ENCODE measurements at regions not wholly inside any gene's neighbourhood (a gene's known extent, or its start where the extent isn't known, plus 50 kb on each side); places are given as distances from the start of the nearest gene placed in this dataset.
"Not testable (repeated sequence)": the region's sequence is repeated elsewhere in the genome, so short reads cannot be mapped to it uniquely, and the experiment has no call there.

DNA sequence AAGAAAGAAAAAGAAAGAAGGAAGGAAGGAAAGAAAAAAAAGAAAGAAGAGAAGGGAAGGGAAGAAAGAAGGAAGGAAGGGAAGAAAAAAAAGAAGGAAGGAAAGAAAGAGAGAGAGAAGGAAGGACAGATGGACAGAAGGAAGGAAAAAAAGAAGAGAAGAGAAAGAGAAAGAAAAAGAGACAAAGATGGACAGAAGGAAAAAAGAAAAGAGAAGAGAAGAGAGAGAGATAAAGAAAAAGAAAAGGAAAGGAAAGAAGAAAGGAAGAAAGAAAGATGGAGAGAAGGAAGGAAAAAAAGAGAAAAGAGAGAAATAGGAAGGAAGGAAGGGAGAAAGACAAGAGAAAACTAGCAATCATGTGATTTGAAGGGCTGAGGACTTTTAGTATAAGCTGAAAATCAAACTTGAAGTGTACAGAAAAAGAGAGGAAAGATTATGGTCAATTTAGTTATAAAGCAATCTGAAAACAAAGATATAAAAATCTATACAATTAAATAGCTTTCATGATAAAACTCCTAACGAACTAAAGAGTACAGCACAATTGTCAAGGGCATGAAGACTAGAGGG is 115.3 kb downstream of the LTN1 start:
- no peak for DNase-seq (ENCODE audit: low read depth in 2 of 2)

DNA sequence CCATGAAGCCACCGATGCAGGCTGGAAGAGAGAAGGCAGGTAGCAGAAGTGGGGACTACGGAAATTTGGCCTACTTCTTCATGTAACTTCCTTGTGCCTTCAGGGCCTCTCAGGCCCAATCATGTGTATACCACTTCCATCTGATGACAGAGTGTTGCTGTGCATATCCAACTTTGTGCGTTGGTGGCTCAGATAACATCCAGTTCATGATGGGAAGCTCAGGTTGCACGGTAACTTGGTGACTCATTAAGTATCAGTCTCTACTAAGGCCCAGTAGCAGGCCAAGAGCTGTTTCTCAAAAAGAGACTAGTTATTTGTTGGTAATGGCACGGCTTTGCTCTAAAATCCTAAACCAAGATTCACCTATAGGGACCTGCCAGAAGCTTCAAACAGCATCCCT is 117.6 kb downstream of the LTN1 start:
- DNase-seq (ENCODE audit: low read depth in 2 of 2): no peak

DNA sequence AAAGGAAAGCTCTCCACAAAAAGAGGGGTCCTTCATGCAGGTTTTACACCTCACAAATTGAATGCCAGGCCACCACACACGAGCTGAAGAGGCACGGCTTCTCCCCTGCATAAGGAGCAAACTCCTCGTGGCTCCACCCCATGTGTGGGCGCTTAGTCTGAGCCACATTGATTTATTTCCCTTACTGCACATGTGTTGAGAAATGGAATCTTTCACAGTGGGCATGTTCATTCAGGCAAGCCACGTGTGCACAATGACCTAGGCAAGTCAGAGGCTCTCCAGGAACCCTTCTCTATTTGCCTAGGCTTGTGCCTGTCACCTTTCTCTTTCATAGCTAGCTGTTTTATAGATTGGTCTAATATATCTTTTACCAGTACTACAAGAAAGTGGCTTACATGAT is 120.5 kb downstream of the LTN1 start:
- DNase-seq (ENCODE audit: low read depth in 2 of 2): no peak

DNA sequence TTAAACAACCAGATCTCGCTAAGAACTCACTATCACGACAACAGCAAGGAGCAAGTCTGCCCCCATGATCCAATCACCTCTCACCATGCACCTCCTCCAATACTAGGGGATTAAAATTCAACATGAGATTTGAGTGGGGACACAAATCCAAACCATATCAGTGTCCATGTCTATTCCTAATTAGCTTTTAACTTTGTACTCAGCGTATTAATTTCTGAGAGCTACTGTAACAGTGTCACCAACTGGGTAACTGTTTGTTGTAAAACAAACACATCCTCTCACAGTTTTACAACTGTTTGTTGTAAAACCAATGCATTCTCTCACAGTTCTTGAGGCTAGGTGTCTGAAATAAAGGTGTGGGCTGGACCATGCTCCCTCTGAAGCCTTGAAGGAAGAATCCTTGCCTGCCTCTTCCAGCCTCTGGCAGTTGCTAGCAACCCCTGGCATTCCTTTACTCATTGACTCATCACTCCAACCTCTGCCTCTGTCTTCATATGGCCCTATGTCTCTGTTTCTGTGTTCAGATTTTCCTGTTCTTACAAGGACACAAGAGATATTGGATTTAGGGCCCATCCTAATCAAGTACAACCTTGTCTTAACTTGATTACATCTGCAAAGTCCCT is 121.2 kb downstream of the LTN1 start:
- DNase-seq (ENCODE audit: low read depth in 2 of 2): no peak

DNA sequence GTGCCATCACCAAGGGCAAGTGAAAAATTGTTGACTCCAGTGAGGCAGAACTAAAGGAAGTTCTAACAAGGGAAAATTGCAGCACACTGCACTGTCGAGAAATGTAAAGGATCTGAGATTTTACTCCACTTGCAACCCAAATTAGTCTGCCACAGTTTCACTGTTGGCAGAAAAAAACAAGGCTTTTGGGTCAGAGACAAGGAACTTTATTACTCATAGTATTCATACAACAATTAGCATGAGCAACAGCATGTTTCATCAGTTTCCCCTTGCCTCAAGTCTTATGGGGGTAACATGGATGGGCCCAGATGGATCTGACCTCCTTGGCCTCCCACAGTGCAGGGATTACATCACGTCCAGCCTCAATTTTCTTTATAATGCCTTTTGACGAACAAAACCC is 125.3 kb downstream of the LTN1 start:
- DNase-seq (ENCODE audit: low read depth in 2 of 2): no peak

DNA sequence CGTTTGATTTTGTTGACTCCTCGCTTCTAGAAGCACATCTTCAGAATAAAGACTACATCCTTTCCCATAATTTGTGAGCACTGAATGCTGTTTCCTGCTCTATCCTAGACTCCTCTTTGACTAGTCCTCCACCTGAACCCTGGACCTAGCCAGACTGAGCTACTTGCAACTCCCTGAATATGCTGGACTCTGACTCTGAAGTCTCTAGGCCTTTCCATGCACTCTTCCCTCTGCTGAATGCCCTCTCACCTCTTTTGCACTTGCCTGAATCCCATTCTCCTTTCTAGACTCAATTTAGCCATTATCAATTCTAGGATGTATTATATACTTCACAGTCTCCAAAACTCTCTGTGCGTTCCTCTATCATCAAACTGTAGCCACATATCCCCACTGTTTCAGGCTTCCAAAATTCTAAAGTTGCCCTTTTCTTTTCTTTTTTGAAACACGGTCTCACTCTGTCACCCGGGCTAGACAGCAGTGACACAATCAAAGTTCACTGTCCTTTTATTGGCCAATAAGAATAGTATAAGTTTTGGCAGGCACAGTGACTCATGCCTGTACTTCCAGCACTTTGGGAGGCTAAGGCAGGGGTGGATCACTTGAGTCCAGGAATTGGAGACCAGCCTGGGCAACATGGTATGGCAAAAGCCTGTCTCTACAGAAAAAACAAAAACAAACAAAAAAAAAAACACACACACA is 127.0 kb downstream of the LTN1 start:
- no peak for DNase-seq (ENCODE audit: low read depth in 2 of 2)

DNA sequence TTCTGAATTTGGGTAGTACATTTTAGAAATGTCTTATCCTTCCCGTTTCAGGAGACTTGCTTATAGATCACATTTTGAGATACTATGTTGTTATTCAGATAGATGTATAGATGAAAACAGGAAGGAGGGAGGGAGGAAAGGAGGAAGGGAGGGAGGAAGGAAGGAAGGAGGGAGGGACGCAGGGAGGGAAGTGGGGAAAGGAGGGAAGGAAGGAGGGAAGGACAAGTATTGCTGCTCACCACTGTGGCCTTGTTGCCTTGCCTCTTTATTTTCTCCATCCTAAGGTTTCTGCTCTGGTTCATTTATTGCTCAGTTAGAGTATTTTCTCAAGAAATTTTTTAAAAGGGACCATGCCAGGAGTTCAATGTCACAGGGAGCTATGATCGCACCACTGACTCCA is 134.3 kb downstream of the LTN1 start:
- no peak for DNase-seq (ENCODE audit: low read depth in 2 of 2)

DNA sequence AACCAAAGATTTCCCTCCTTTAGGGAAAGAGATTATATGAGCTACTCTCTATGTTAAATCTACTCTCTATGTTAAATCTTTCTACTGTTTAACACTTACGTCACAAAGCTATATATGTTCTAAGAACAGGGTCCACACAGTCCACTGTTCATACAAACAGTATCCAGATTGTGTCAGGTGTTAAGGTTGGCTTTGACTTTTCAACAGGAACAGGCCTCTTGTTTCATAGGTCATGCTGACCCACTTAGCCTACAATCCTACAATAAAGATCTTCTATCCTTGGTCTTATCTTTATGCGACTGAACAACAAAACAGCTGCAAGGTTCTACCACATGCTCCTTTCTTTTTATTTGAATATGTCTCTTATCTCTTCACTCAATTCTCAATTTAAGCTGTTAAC is 134.9 kb downstream of the LTN1 start:
- no peak for DNase-seq (ENCODE audit: low read depth in 2 of 2)

DNA sequence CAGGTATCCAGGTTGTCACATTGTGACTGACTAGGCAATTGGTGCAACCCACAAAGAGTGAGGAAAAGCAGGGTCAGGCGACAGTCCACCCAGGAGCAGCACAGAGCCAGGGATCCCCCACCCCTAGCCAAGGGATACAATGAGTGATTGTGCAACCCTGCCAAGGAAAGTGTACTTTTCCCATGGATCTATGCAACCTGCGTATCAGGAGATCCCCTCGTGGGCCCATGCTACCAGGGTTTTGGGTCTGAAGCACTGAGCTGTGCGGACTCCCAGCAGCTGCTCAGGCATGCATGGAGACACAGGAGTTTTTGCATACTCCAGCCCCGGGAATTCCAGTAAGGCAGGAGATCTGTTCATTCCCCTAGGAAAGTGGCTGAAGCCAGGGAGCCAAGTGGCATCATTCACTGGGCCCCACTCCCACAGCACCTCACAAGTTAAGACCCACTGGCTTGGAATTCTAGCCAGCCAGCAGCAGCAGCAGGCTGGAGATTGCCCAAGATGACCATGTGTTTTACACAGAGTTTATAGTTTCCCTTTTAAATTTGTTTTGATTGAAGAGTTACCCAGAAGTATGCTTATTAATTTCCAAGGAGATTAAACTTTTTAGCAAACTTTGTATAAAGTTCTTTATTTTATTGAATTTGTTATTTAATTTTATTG is 136.0 kb downstream of the LTN1 start:
- DNase-seq (ENCODE audit: low read depth in 2 of 2): no peak

DNA sequence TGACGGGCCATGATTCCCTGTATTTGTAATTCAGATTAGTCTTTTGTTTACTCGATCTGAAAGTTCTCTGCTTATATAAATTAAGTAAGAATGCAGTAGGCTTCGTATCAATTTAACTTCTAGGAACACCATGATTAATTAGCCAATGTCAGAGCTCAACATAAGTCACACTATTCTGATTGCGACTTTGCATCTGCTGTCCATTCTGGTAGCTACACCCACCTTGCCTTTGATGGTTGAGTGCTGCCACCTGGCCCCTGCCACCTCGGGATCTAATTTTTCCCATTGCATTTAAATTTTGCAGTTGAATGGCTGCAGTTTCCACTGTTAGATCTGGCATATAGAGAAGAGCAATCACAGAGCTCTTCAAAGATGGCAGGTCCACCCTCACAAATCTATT is 140.0 kb downstream of the LTN1 start:
- no peak for DNase-seq (ENCODE audit: low read depth in 2 of 2)

DNA sequence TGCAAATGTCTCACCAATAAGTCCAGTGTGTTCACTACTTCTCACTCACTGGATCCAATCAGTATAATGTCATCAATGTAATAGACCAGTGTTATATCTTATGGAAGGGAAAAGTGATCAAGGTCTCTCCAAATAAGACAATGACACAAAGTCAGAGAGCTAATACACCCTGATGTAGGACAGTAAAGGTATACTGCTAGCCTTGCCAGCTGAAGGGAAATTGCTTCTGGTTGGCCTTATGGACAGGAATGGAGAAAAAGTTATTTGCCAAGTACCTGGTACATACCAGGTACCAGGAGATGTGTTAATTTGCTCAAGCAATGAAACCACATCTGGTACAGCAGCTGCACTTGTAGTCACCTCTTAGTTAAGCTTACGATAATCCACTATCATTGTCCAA is 141.0 kb downstream of the LTN1 start:
- no peak for DNase-seq (ENCODE audit: low read depth in 2 of 2)

DNA sequence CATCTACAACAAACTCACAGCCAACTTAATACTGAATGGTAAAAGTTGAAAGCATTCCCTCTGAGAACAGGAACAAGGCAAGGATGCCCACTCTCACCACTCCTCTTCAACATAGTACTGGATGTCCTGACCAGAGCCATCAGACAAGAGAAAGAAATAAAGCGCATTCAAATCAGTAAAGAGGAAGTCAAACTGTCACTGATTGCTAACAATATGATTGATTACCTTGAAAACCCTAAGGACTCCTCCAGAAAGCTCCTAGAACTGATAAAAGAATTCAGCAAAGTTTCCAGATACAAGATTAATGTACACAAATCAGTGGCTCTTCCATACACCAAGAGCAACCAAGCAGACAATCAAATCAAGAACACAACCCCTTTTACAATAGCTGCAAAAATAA is 153.4 kb downstream of the LTN1 start:
- DNase-seq (ENCODE audit: low read depth in 2 of 2): not testable (repeated sequence)

DNA sequence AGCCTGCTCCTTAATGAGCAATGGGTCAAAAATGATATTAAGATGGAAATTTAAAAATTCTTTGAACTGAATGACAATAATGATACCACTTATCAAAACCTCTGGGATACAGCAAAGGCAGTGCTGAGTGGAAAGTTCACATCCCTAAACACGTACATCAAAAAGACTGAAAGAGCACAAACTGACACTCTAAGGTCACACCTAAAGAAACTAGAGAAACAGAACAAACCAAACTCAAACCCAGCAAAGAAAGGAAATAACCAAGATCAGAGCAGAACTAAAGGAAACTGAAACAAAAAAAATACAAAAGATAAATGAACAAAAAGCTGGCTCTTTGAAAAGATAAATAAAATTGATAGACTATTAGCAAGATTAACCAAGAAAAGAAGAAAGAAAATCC is 155.3 kb downstream of the LTN1 start:
- DNase-seq (ENCODE audit: low read depth in 2 of 2): not testable (repeated sequence)

DNA sequence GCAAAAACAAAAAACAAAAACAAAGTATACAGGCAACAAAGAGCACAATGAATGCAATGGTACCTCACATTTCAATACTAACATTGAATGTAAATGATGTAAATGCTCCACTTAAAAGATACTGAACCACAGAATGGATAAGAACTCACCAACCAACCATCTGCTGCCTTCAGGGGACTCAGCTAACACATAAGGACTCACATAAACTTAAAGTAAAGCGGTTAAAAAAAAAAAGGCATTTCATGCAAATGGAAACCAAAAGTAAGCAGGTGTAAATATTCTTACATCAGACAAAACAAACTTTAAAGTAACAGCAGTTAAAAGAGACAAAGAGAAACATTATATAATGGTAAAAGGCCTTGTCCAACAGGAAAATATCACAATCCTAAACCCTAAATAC is 156.1 kb downstream of the LTN1 start:
- DNase-seq (ENCODE audit: low read depth in 2 of 2): not testable (repeated sequence)

DNA sequence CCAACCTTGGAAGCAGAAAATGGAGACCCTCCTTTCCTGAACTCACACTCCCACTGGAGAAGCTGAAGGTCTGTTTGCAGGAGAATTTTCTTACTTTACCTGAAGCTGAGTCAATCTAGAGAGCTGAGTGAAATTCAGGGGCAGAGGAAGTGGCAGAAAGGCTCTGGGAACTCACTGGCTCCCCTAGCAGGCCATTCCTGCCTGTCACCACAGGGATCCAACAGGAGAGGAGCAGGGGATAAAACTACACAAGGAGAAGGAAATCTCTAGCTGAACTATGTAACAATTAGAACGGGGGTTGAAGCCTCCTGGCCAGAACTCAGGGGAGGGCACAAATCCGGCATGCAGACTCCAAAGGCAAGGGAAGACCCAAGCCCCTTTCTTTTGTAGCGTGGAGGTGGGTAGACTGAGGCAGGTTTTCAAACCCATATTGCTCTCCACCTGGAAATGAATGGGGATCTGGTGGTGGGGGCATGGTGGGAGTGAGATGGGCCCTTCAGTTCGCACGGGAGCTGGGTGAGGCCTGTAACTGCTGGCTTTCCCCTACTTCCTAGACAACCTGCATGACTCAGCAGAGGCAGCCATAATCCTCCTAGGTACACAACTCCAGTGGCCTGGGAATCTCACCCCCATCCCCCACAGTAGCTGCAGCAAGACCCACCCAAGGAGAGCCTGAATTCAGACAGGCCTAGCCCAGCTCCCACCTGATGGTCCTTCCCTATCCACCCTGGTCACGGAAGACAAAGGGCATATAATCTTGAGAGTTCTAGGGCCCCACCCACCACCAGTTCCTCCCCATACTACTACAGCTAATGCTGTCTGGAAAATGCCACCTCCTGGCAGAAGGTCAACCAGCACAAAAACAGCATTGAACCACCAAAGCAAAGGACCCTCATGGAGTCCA is 158.1 kb downstream of the LTN1 start:
- DNase-seq (ENCODE audit: low read depth in 2 of 2): no peak

DNA sequence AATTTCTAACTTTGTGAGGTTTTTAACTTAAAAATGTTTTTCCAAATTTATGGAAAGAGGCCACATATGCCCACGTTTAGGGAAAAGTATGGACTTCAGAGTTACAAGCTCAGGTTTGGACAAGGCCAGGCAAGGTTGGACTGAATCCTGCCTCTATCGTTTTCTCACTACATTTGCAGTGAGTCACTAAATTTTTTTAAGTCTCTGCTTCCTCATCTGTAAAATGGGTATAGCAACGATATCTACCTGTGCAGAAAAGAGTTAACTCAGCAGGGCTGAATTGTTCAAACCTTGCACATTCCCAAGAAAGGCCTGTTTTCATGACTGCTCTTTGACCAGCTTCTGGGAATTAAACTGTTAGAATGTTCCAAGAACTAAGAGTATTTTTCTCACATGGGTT is 159.1 kb downstream of the LTN1 start:
- DNase-seq (ENCODE audit: low read depth in 2 of 2): no peak

DNA sequence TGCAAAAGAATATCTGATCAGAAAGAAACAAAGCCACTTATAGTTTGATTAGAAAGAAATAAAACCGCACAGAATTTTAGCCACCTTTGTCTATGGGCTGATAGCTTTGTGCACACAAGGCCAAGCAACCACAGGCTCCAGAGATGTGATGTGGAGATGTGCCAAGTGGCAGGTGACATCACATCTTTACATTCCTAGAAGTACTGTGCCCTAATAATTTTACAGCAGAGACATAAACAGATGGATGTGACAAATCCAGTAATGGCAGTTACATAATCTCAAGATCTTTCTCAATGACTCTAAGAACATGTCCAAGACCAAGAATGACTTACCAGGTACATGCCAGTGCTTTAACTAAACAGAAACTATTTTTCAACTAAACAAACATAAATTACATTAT is 159.5 kb downstream of the LTN1 start:
- DNase-seq (ENCODE audit: low read depth in 2 of 2): no peak

DNA sequence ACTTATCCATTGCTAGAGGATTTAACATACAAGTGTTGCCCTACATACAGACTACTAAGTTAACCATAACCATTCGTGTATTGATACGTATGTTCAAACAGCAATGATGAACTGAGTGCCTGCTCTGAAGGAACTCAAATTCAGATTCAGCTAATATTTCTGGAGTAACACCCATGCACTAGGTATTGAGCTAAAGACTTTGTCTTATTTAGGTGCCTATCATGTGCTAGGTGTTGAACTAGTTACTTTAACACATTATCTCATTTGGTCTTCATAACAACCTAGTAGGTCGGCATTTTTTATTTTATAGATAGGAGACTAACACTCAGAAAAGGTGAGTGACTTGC is 160.0 kb downstream of the LTN1 start:
- DNase-seq (ENCODE audit: low read depth in 2 of 2): no peak

DNA sequence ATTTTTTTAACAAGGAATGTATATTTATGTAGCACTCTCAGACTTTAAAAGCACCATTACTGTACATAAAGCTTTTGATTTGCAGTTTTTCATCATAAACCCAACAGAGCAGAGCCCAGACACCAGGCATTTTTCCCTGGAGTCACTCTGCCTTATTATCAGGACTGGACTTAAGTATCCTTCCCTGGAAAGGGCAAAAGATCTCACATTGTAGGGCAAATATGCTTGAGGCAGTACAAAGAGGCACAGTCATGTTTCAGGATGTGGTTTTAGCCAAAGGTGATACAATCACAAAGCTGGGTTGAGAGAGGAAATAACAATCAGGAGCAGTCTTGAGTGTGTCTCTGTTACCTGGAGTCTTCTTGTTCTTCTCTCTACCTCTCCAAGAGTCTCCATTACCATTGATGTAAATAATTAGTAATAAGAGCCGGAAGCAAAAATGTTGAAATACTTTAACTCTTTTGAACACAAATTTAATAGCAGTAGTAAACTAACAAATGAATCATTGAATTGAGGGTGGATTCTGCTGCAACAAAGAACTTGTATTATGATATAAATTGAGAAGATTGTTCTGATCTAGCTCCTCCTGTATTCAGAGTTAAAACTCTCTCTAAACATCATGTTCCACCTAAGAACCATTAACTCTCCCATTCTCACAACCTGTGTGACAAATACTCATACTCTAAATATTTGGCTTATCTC is 160.5 kb downstream of the LTN1 start:
- DNase-seq (ENCODE audit: low read depth in 2 of 2): no peak

DNA sequence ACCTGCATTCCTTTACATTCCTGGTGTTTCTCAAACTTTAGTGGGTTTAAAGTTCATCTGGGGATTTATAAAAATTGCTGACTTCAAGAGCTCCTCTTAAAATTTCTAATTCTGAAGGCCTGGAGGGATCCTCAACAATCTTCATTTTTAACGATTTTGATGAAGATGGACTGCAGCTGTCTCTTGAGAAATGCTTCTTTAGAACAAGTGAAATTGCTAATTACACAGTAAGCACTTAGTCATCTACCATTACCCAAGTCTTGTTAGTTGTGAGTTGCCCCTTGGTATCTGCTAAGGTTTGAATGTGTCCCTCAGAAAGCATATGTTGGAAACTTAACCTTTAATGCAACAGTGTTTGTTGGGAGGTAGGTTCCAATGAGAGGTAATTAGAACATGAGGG is 163.7 kb downstream of the LTN1 start:
- DNase-seq (ENCODE audit: low read depth in 2 of 2): no peak

DNA sequence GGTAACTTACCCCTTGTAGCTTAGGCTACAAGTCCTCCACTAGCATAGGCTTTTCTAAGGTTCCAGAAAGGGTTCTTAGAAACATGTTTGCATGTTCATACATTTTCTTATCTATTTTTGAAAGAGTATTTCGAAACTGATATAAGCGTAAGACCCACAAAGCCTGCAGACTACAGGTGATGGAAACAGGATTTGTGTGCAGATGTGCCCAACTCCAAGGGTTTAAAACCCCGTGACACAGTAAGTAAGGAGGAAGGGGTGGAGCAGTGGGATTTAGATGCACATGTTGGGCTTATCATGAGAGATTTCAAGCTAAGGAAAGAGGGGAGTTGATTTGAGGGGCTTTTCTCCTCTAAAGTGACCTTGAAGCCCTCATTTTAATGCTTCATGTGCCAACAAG is 164.7 kb downstream of the LTN1 start:
- DNase-seq (ENCODE audit: low read depth in 2 of 2): no peak

DNA sequence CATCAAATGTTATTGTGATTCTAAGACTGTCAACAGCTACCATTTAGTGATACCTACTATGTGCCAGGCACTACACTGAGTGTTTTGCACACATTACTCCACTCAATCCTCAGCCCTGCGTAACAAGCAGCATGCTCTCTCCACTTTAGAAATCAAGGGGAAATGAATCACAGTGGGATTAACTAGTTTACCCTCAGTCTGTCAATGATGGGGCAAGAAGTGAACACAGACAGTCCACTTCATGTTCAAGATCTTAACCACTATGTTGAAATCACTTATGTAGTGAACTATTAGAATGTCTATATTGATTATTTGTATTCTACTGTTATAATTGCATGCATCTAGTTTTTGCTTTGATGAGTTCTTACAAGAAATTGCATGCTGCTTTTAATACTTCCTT is 165.3 kb downstream of the LTN1 start:
- no peak for DNase-seq (ENCODE audit: low read depth in 2 of 2)

Data from stimulated activated CD4-positive, alpha-beta T cell treated with anti-CD3 and anti-CD28 coated beads, Interleukin-1b, Interleukin-23, amount 100 ng/mL, for 1 hour (primary cell).